Mesenchymal stem cell (in vitro differentiated cells and primary cell): ENCODE measurements at regions not wholly inside any gene's neighbourhood (a gene's known extent, or its start where the extent isn't known, plus 50 kb on each side); places are given as distances from the start of the nearest gene placed in this dataset.

Source experiments
- DNase-seq: peaks from one replicate; pipeline ENCODE4 v3.0.0-alpha.2; 2013
- H2AFZ ChIP-seq: one replicate; pipeline ENCODE4 v1.6.1; 2013; ENCODE audit warnings: low read depth, mild to moderate bottlenecking, control low read depth, inconsistent platforms, low read length, moderate library complexity
- H2AK5ac ChIP-seq: 2 replicates; pipeline ENCODE4 v1.6.1; 2013; ENCODE audit warnings: low read length, moderate library complexity, mild to moderate bottlenecking, inconsistent platforms; ENCODE audit not compliant: severe bottlenecking
- H2BK120ac ChIP-seq: one replicate; pipeline ENCODE4 v1.6.1; 2013; ENCODE audit warnings: low read depth, mild to moderate bottlenecking, inconsistent platforms, low read length, moderate library complexity
- H2BK12ac ChIP-seq, 2 experiments: one replicate each; pipeline ENCODE4 v1.6.1; 2013; ENCODE audit warnings: inconsistent platforms in 2 of 2, low read length in 2 of 2, mild to moderate bottlenecking in 2 of 2, moderate library complexity in 2 of 2, control low read depth in 1 of 2
- H2BK15ac ChIP-seq: one replicate; pipeline ENCODE4 v1.6.1; 2013; ENCODE audit warnings: mild to moderate bottlenecking, low read depth, inconsistent platforms; ENCODE audit not compliant: poor library complexity, severe bottlenecking
- H2BK5ac ChIP-seq: 2 replicates; pipeline ENCODE4 v1.6.1; 2013; ENCODE audit warnings: low read depth, mild to moderate bottlenecking, low read length, control low read depth, inconsistent platforms; ENCODE audit not compliant: poor library complexity, severe bottlenecking
- H3K14ac ChIP-seq, 2 experiments: one replicate each; pipeline ENCODE4 v1.6.1; 2013; ENCODE audit warnings: inconsistent platforms in 2 of 2, low read length in 2 of 2, control low read depth in 1 of 2, mild to moderate bottlenecking in 1 of 2, moderate library complexity in 1 of 2
- H3K18ac ChIP-seq, 2 experiments: one replicate each; pipeline ENCODE4 v1.6.1; 2013; ENCODE audit warnings: inconsistent platforms in 2 of 2, low read length in 2 of 2, control low read depth in 1 of 2, low read depth in 1 of 2, mild to moderate bottlenecking in 1 of 2
- H3K23ac ChIP-seq, 2 experiments: one replicate each; pipeline ENCODE4 v1.6.1; 2013; ENCODE audit warnings: inconsistent platforms in 2 of 2, low read length in 2 of 2, mild to moderate bottlenecking in 2 of 2, moderate library complexity in 2 of 2, control low read depth in 1 of 2
- H3K27ac ChIP-seq: 2 replicates; pipeline ENCODE4 v1.5.1; 2013; ENCODE audit warnings: mild to moderate bottlenecking, moderate library complexity, low read length, control low read depth, inconsistent platforms; ENCODE audit not compliant: poor library complexity, severe bottlenecking
- H3K27me3 ChIP-seq, 2 experiments: 2 replicates each; pipeline versions ENCODE4 v1.6.1 to v1.7.0; 2013; ENCODE audit warnings: low read length in 2 of 2, mild to moderate bottlenecking in 2 of 2, moderate library complexity in 2 of 2, control low read depth in 1 of 2, inconsistent platforms in 1 of 2; ENCODE audit not compliant: control insufficient read depth in 1 of 2, insufficient read depth in 1 of 2
- H3K36me3 ChIP-seq, 2 experiments: 2 replicates each; pipeline versions ENCODE4 v1.6.1 to v1.7.0; 2013; ENCODE audit warnings: low read length in 2 of 2, control low read depth in 1 of 2, inconsistent platforms in 1 of 2, low read depth in 1 of 2, mild to moderate bottlenecking in 1 of 2; ENCODE audit not compliant: insufficient read depth in 2 of 2, control insufficient read depth in 1 of 2
- H3K4ac ChIP-seq, 2 experiments: one replicate each; pipeline ENCODE4 v1.6.1; 2013; ENCODE audit warnings: inconsistent platforms in 2 of 2, low read length in 2 of 2, mild to moderate bottlenecking in 2 of 2, moderate library complexity in 2 of 2, control low read depth in 1 of 2, low read depth in 1 of 2
- H3K4me1 ChIP-seq: 2 replicates; pipeline ENCODE4 v1.6.1; 2013; ENCODE audit warnings: low read depth, low read length, control low read depth; ENCODE audit not compliant: control insufficient read depth, insufficient read depth
- H3K4me2 ChIP-seq: 2 replicates; pipeline ENCODE4 v1.6.1; 2013; ENCODE audit warnings: low read length, mild to moderate bottlenecking, inconsistent platforms; ENCODE audit not compliant: poor library complexity, severe bottlenecking
- H3K4me3 ChIP-seq, 2 experiments: 2 replicates each; pipeline versions ENCODE4 v1.5.1 to v1.7.0; 2013; ENCODE audit warnings: low read length in 2 of 2, mild to moderate bottlenecking in 2 of 2, control low read depth in 1 of 2, low read depth in 1 of 2; ENCODE audit not compliant: insufficient read depth in 1 of 2
- H3K79me1 ChIP-seq: replicated peaks from 2 replicates; pipeline ENCODE4 v1.6.1; 2013; ENCODE audit warnings: mild to moderate bottlenecking, control low read depth, low read length, inconsistent platforms; ENCODE audit not compliant: poor library complexity, severe bottlenecking
- H3K9ac ChIP-seq: 2 replicates; pipeline ENCODE4 v1.7.0; 2013; ENCODE audit warnings: mild to moderate bottlenecking, low read length, moderate library complexity
- H3K9me3 ChIP-seq: 2 replicates; pipeline ENCODE4 v1.7.0; 2013; ENCODE audit warnings: mild to moderate bottlenecking, low read length; ENCODE audit not compliant: control insufficient read depth
- H4K8ac ChIP-seq: one replicate; pipeline ENCODE4 v1.6.1; 2013; ENCODE audit warnings: inconsistent platforms, mild to moderate bottlenecking, low read length, moderate library complexity
- H4K91ac ChIP-seq: one replicate; pipeline ENCODE4 v1.6.1; 2013; ENCODE audit warnings: mild to moderate bottlenecking, low read length, inconsistent platforms
- WGBS: methylation state at CpG from one replicate; pipeline ENCODE4 v1.1.7; 2013; ENCODE audit warnings: mixed read lengths; 5-methylcytosine and 5-hydroxymethylcytosine counted together

DNA sequence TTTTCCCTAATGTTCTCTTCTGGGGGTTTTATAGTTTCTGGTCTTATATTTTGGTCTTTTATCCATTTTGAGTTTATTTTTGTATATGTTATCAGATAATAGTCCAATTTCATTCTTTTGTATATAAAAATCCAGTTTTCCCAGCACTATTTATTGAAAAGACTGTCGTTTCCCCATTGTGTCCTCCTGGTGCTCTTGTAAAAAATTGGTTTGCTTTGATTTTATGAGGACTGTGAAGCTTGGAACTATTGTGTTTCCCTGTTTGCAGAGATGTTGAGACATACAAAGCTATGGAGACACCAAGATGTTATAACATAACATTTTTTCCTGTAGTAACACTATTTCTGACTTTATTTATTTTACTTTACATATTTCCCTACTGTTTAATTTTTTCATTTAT is 163.3 kb upstream of the TUT7 start:
- Histone ChIP-seq H2BK15ac (no peak overlapping the region), H2AK5ac (no peak overlapping the region), H3K14ac (no peak overlapping the region), H2BK12ac (no peak overlapping the region), H3K27me3 (no peaks in the 10 kb centered on the region), H3K4ac (no peak overlapping the region), H2AFZ (no peak overlapping the region), H3K4me3 (no peak overlapping the region), H3K9ac (no peak overlapping the region), H3K9me3 (no peaks in the 10 kb centered on the region), H3K79me1 (no peaks in the 10 kb centered on the region), H3K27ac (no peak overlapping the region), H3K23ac (no peak overlapping the region), H2BK120ac (no peak overlapping the region), H3K4me1 (peaks cover 1% of the 10 kb centered on the region), H2BK5ac (no peak overlapping the region), H4K91ac (no peak overlapping the region), H3K4me2 (no peak overlapping the region), H4K8ac (no peak overlapping the region), H3K18ac (no peak overlapping the region), H3K36me3 (no peaks in the 10 kb centered on the region)
- DNase-seq = no peak
- WGBS = no CpG with 5 or more reads among the region's 1 CpG

DNA sequence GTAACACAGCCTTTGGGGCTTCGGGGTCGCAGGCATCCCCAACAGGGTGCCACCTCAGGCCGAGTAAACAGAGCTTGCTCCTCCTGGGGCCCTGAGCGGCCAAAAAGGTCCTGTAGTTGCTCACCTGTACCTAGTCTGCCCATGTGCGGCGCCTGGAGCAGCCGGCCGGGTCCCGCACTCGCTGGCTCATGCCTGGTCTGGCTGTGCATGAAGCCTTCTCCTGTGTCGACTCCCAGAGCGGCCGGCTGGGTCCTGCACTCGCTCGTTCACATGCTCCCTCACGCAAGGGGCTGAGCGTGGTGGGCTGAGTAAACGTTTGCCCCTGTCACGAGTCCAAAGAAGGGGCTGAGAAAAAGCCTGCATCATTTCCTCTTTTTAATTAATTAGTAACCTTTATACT is 162.4 kb upstream of the TUT7 start:
- Histone ChIP-seq H2BK12ac (no peak overlapping the region), H2BK120ac (no peak overlapping the region), H3K79me1 (no peaks in the 10 kb centered on the region), H3K23ac (no peak overlapping the region), H3K4me1 (peaks cover 1% of the 10 kb centered on the region), H2AK5ac (no peak overlapping the region), H2BK15ac (no peak overlapping the region), H4K8ac (no peak overlapping the region), H3K4me2 (no peak overlapping the region), H2AFZ (no peak overlapping the region), H3K14ac (no peak overlapping the region), H3K4me3 (peak overlapping the region in 1 of 2 experiments; percentile 29), H3K18ac (no peak overlapping the region), H3K9ac (no peak overlapping the region), H2BK5ac (no peak overlapping the region), H3K9me3 (no peaks in the 10 kb centered on the region), H3K27me3 (no peaks in the 10 kb centered on the region), H3K36me3 (no peaks in the 10 kb centered on the region), H3K27ac (no peak overlapping the region), H4K91ac (no peak overlapping the region), H3K4ac (no peak overlapping the region)
- no peak for DNase-seq
- 88% methylated on average over 19 of the region's 19 CpGs for WGBS

DNA sequence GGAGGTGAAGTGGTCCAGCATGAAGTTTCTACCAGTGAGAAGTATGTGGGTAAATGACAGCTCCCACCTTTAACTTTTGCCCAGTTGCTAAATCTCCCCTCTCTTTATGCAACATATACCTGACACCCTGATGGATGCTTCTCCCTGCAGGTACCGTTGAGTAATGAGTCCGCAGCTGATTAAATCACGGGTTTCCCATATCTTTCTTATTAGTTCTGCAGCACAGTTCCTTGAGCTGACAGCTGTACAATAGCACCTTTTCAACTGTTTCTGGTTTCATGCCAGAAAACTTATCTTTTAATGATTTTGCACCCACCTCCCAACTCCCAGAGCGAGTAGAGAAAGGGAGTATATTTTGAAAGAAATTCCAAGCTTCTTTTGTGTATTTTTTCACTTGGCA is 161.0 kb upstream of the TUT7 start:
- no peak overlapping the region for H3K4me2 ChIP-seq
- no peak for DNase-seq
- no peak overlapping the region for H4K91ac ChIP-seq
- no peak overlapping the region for H2AK5ac ChIP-seq
- 95% methylated on average over 3 of the region's 4 CpGs for WGBS
- no peak overlapping the region for H3K27ac ChIP-seq
- no peaks in the 10 kb centered on the region for H3K79me1 ChIP-seq
- no peak overlapping the region for H2BK15ac ChIP-seq
- peaks cover 1% of the 10 kb centered on the region for H3K4me1 ChIP-seq
- H2AFZ ChIP-seq = no peak overlapping the region
- no peak overlapping the region for H3K4ac ChIP-seq
- H4K8ac ChIP-seq = no peak overlapping the region
- H3K36me3 ChIP-seq = no peaks in the 10 kb centered on the region
- H3K27me3 ChIP-seq = no peaks in the 10 kb centered on the region
- H2BK120ac ChIP-seq = no peak overlapping the region
- no peak overlapping the region for H3K23ac ChIP-seq
- no peak overlapping the region for H3K14ac ChIP-seq
- no peak overlapping the region for H2BK12ac ChIP-seq
- no peak overlapping the region for H3K18ac ChIP-seq
- H3K9me3 ChIP-seq = no peaks in the 10 kb centered on the region
- no peak overlapping the region for H3K4me3 ChIP-seq
- no peak overlapping the region for H3K9ac ChIP-seq
- H2BK5ac ChIP-seq = no peak overlapping the region

DNA sequence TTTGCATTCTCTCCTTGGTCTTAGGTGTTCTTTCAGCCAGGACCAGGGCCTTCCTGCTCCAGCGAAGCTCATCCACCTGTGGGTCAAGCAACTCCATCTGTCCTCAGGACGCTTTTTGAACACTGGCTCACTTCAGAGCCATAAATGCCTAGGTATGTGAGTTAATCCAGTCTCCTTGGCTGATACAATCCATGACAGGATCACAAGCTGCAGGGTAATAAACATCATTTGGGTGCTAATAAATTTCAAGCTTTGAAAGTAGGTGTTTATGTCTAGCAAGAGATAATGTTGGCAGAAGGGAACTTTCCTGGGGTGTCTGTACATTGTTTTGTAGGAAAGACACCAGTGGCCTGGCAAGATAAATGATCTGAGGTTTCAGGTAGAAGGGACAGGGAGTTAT is 159.2 kb upstream of the TUT7 start:
- Histone ChIP-seq H3K18ac (no peak overlapping the region), H3K4ac (no peak overlapping the region), H3K4me1 (peaks cover 1% of the 10 kb centered on the region), H3K4me3 (no peak overlapping the region), H2BK5ac (no peak overlapping the region), H3K9ac (no peak overlapping the region), H2AFZ (no peak overlapping the region), H3K9me3 (no peaks in the 10 kb centered on the region), H2BK120ac (no peak overlapping the region), H3K4me2 (no peak overlapping the region), H3K36me3 (no peaks in the 10 kb centered on the region), H3K27me3 (no peaks in the 10 kb centered on the region), H4K91ac (no peak overlapping the region), H3K14ac (no peak overlapping the region), H3K27ac (no peak overlapping the region), H4K8ac (no peak overlapping the region), H2BK15ac (no peak overlapping the region), H2BK12ac (no peak overlapping the region), H3K23ac (no peak overlapping the region), H3K79me1 (no peaks in the 10 kb centered on the region), H2AK5ac (no peak overlapping the region)
- DNase-seq = no peak
- 83% methylated on average over 2 of the region's 2 CpGs for WGBS
